Endometrium (tissue), 2 donors: ENCODE measurements at regions not wholly inside any gene's neighbourhood (a gene's known extent, or its start where the extent isn't known, plus 50 kb on each side); places are given as distances from the start of the nearest gene placed in this dataset.
"Not testable (repeated sequence)": the region's sequence is repeated elsewhere in the genome, so short reads cannot be mapped to it uniquely, and the experiment has no call there.

Experiments
- FAIRE-seq: peaks from 2 replicates; lab custom pipeline; 2012; peaks lifted over from hg19 to GRCh38; lab: Jason Lieb, UNC
- donor health status: control.
- donor health status: control.

GRCh38 chr10:6926971-6927370 is 346.9 kb upstream of the PRKCQ start:
- no peak for FAIRE-seq

GRCh38 chr10:6925146-6925545 is 345.1 kb upstream of the PRKCQ start:
- FAIRE-seq, result no peak

- FAIRE-seq, result no peak
Observed at GRCh38 chr10:6924166-6924565, 344.1 kb upstream of the PRKCQ start.

GRCh38 chr10:6921026-6921425 is 340.9 kb upstream of the PRKCQ start:
- FAIRE-seq, result not testable (repeated sequence)

GRCh38 chr10:6920072-6921019 is 340.3 kb upstream of the PRKCQ start:
- FAIRE-seq, result no peak

GRCh38 chr10:6919077-6919476 is 339.0 kb upstream of the PRKCQ start:
- no peak for FAIRE-seq

- FAIRE-seq, result no peak
Observed at GRCh38 chr10:6918305-6918704, 338.2 kb upstream of the PRKCQ start.

- FAIRE-seq, result no peak
Observed at GRCh38 chr10:6917125-6917524, 337.0 kb upstream of the PRKCQ start.

GRCh38 chr10:6916601-6917000 is 336.5 kb upstream of the PRKCQ start:
- FAIRE-seq, result no peak

GRCh38 chr10:6915307-6915706 is 335.2 kb upstream of the PRKCQ start:
- no peak for FAIRE-seq

GRCh38 chr10:6912929-6913328 is 332.9 kb upstream of the PRKCQ start:
- no peak for FAIRE-seq

GRCh38 chr10:6912424-6912823 is 332.3 kb upstream of the PRKCQ start:
- FAIRE-seq, result no peak

- no peak for FAIRE-seq
Observed at GRCh38 chr10:6912021-6912420, 331.9 kb upstream of the PRKCQ start.

- FAIRE-seq, result no peak
Observed at GRCh38 chr10:6909905-6910560, 330.0 kb upstream of the PRKCQ start.

- FAIRE-seq, result no peak
Observed at GRCh38 chr10:6907877-6908530, 327.9 kb upstream of the PRKCQ start.

GRCh38 chr10:6894405-6894804 is 314.3 kb upstream of the PRKCQ start:
- no peak for FAIRE-seq

GRCh38 chr10:6892864-6893263 is 312.8 kb upstream of the PRKCQ start:
- no peak for FAIRE-seq

GRCh38 chr10:6891924-6892323 is 311.8 kb upstream of the PRKCQ start:
- no peak for FAIRE-seq

- no peak for FAIRE-seq
Observed at GRCh38 chr10:6889718-6890117, 309.6 kb upstream of the PRKCQ start.

GRCh38 chr10:6888434-6888833 is 308.4 kb upstream of the PRKCQ start:
- FAIRE-seq, result no peak

- no peak for FAIRE-seq
Observed at GRCh38 chr10:6885284-6885683, 305.2 kb upstream of the PRKCQ start.

GRCh38 chr10:6881987-6882386 is 301.9 kb upstream of the PRKCQ start:
- FAIRE-seq, result no peak
